OCI-M2 (cell line): ENCODE measurements at regions not wholly inside any gene's neighbourhood (a gene's known extent, or its start where the extent isn't known, plus 50 kb on each side); places are given as distances from the start of the nearest gene placed in this dataset.
"Not testable (repeated sequence)": the region's sequence is repeated elsewhere in the genome, so short reads cannot be mapped to it uniquely, and the experiment has no call there.

Source experiments
- DNase-seq: peaks from one replicate; lab custom pipeline; 2025; ENCODE audit not compliant: unreplicated experiment; lab: John Stamatoyannopoulos, UW

DNA sequence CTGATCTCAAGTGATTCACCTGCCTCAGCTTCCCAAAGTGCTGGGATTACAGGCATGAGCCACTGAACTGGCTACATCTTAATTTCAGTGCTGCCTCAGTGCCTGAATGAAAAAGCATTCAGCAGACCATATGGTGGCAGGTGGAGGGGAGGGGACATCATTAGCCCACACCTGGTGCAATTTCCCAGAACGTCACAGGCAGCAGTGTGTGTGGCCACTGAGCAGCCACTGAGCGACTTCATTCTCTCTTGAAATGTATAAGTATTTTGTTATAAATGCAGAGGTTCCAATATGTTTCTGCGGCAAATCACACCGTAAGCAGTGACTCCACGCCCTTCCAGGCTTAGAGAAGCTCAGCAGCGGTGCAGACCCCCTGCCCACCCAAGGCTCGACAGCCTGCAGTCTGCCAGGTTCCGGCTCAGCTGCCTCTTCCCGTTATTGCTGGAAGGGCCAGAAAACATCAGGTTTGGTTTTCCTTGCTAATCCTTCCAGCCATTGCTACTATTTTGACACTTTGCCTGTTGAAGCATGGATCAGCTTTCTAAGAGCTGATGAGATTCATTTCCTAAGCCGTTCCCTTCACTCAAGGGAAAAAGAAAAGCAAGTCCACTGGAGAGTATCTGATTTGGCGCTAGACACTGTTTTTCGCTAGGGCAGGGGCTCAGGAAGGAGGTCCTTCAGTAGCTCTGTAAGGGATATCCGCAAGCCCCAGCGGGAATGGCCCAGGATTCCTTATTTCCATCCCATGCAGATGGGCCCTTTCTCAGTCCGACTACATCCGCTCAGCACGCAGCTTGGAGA lies 250.7 kb downstream of the VAPA start:
- no peak for DNase-seq

GRCh38 chr18:10166164-10166807 lies 252.5 kb downstream of the VAPA start:
- DNase-seq, result no peak

DNA sequence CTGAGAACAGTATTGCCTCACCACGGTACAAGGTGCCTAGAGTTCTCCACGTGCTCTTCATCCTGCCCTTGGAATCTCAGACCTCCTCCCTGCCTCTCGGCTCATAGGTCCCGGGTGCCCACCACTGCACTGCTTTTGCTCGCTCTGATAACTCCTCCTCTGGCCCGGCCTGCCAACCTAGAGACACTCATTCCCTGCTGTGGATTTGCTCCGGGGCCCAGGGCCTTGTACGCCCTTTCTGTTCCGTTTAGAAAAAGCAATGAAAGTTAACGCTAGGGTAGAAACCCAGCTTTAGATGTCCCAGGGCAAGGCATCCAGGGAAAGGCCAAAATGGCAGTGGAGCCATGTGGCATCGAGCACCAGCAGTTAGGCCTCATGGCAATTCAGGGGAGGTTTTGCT lies 253.9 kb downstream of the VAPA start:
- DNase-seq, result no peak

DNA sequence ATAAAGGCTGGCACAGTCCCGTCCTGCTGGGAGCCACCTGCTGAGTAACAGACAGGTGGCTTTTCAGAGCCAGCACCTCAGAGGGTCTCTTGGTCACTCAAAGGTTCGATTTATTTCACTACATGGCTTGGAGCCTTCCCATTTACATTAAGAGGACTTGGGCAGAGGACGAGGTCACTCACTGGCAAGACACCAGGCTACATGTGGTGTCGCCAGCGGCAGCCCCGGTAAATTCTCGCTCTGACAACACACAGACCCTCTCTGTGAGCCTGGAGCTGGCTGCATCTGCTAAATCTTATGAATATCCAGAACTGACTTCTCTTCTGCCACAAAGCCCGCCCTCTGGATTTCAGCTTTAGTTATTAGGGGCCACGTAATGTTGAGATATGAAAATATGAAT lies 254.7 kb downstream of the VAPA start:
- no peak for DNase-seq

GRCh38 chr18:10169064-10169562 lies 255.3 kb downstream of the VAPA start:
- no peak for DNase-seq

GRCh38 chr18:10169814-10170213 lies 256.0 kb downstream of the VAPA start:
- no peak for DNase-seq

DNA sequence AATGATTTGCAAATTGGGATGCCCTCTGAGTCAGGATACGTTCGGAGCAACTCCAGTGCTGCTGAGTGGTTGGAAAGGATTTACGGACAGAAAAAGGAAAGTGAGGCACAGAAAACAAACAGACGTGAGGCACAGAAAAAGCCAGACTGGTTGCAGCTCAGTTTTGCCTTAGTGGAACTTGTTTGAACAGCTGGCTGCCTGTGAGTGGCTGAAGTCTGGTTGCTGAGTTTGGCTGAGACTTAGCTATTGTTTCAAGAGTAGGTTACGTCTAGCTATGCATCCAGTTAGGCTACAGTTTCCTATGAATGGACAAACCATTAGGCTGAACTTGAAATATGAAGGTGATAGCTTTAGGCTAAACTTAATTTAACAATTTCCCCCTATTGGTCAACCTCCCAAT lies 256.6 kb downstream of the VAPA start:
- DNase-seq, result no peak

GRCh38 chr18:10175333-10175732 lies 261.5 kb downstream of the VAPA start:
- DNase-seq, result not testable (repeated sequence)

- DNase-seq, result not testable (repeated sequence)
These were observed 265.5 kb downstream of the VAPA start for GRCh38 chr18:10179326-10179725.

GRCh38 chr18:10182009-10182624 lies 268.3 kb downstream of the VAPA start:
- DNase-seq, result no peak

DNA sequence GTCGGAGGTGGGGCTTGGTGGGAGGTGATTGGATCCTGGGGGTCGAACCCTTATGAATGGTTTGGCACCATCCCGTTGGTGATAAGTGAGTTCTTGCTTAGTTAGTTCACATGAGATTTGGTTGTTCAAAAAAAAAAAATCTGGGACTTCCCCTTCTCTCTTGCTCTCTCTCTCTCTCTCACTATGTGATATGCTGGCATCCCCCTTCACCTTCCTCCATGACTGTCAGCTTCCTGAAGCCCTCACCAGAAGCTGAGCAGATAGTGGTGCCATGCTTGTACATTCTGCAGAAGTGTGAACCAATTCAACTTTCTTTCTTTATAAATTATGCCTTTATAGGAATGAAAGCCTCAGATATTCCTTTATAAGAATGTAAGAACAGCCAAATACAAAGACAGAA lies 269.7 kb upstream of the APCDD1 start:
- no peak for DNase-seq

- no peak for DNase-seq
These were observed 265.2 kb upstream of the APCDD1 start for GRCh38 chr18:10188971-10189810.

DNA sequence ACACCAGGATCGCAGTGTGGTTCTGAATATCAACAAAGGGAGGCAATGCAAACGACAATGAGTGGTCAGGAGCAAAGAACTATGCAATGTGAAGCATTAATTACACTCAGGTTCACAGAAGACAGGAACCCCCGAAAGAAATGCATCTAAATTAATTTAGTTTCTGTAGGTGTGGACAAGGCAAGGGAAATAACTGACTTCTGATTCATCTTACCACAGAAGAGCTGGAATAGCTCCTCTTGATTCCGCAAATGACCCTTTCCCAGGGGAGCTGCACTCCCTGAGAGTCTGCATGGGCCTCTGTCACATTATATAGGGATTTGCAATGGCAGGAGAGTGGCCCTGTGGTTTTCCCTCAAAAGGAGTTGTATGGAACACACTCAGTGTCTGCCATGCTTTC lies 263.9 kb upstream of the APCDD1 start:
- DNase-seq, result no peak

- DNase-seq, result no peak
These were observed 261.0 kb upstream of the APCDD1 start for GRCh38 chr18:10193444-10193843.

DNA sequence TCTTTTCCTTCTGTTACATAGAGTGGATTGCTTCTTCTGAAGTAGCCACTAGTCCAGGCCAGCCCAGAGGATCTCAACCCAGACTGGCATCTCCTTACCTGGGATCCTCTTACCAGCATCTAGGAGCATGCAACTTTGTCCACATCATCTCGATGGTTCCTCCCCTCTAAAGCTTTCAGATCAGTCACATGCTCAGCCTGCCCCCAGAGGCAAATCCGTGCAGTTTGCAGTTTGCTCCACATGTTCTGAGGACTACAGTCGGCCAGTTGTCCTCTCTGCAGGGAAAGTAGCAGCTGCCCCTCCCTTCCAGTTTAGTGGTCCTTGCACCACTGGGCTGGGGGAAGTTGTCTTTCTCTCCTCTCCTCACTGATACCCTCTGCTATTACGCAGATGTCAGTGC lies 259.8 kb upstream of the APCDD1 start:
- DNase-seq, result no peak

DNA sequence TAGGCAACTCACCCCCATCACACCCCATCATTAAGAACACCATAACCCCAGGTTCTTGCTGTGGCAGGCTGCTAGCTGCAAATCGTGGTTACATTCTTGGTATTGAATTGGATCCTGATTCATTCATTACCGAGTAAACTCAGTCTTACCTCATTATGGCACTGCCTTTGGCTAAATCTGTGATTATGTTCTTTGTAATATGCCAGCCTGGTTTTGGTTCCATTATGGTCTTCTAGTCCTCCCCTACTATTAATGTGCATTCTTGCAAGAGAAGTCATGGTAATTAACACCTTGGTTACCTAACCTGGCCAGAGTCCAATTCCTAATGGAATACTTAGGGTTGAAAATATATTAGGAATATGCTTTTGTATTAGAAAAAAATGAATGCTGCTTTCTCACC lies 258.9 kb upstream of the APCDD1 start:
- no peak for DNase-seq

GRCh38 chr18:10197097-10197496 lies 257.3 kb upstream of the APCDD1 start:
- no peak for DNase-seq

DNA sequence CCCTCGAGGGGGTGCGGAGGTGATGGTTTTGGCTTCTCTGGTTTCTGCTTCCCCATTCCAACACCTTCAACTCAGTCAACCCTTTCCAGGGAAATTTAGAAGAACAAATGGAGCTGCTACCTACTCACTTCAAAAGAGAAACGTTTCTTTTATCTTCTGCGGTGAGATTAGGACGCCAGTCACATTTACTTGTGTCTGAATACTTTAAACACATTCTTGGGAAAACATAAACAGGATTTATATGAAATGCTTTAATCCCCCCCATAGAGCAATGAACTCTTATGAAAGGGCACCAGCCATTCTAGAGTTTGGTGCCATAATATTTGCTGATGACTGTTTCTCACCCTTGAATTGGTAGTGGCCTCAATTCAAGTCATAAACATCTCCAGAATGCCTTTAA lies 253.2 kb upstream of the APCDD1 start:
- no peak for DNase-seq

DNA sequence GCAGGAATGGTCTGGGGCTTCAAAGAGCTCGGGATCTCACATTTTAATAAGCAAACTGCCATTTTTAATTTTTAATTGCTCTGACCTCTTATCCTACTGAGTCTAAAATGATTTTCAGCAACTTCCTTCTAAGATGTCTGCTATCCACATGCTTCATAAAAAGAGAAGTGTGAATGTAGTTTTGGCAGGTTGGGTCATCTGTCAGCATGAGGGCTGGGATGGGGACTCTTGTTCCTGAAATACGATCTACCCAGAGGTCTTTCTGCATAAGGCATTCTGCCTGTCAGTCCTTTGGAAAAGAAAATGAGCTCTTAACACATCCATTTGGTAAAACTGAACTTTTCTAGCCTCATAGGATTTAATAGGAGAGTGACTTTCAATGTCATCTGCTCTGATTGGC lies 252.8 kb upstream of the APCDD1 start:
- DNase-seq, result no peak

DNA sequence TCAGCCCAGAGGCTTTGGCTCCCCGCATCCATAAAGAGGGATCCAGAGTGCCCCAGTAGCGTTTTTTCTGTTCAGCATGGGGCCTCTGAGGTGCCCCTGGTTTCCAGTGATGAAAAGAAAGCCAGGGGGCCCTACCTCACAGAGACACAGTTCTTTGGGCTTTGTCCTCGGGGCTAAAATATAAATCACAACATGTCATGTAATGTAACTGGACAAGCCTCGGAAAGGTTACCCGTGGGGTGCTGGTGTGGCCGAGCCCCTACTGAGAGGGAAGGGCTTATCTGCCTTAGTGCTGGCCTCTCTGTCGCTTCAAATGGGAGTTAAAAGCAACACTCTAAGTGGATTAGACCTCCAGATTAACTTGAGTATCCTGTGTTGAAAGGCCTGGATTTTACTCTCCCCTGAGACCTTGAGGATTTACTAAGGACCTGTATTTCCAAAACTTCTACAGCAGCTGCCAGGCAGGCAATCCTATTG lies 251.6 kb upstream of the APCDD1 start:
- DNase-seq, result no peak

- DNase-seq, result no peak
These were observed 249.3 kb upstream of the APCDD1 start for GRCh38 chr18:10205151-10205550.
